Astrocyte of the cerebellum (primary cell): ENCODE measurements at regions not wholly inside any gene's neighbourhood (a gene's known extent, or its start where the extent isn't known, plus 50 kb on each side); places are given as distances from the start of the nearest gene placed in this dataset.

Experiments
- DNase-seq: peaks from one replicate; pipeline ENCODE4 v3.0.0-alpha.2; 2011; ENCODE audit warnings: low read depth
- H3K4me3 ChIP-seq: 2 replicates; pipeline ENCODE4 v1.5.1; 2011; ENCODE audit warnings: mild to moderate bottlenecking, low read depth, low read length, moderate library complexity
- in situ Hi-C: cut with HindIII; loops from 2 replicates; pipeline ENCODE4 v1.10.0; 2017; ENCODE audit warnings: low sequenced_read_pairs
- TF ChIP-seq, protein P1 (sequence below): IDR thresholded peaks from 2 replicates; pipeline ENCODE4 v1.5.1; 2012; ENCODE audit warnings: low read length, low read depth, moderate library complexity, mild to moderate bottlenecking; ENCODE audit errors: missing control alignments

- TF ChIP-seq, protein P1, sequence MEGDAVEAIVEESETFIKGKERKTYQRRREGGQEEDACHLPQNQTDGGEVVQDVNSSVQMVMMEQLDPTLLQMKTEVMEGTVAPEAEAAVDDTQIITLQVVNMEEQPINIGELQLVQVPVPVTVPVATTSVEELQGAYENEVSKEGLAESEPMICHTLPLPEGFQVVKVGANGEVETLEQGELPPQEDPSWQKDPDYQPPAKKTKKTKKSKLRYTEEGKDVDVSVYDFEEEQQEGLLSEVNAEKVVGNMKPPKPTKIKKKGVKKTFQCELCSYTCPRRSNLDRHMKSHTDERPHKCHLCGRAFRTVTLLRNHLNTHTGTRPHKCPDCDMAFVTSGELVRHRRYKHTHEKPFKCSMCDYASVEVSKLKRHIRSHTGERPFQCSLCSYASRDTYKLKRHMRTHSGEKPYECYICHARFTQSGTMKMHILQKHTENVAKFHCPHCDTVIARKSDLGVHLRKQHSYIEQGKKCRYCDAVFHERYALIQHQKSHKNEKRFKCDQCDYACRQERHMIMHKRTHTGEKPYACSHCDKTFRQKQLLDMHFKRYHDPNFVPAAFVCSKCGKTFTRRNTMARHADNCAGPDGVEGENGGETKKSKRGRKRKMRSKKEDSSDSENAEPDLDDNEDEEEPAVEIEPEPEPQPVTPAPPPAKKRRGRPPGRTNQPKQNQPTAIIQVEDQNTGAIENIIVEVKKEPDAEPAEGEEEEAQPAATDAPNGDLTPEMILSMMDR: no peak
- no peak overlapping the region for H3K4me3 ChIP-seq
- in situ Hi-C loops: no loop called here
- no peak for DNase-seq
Observed at GRCh38 chr21:20874202-20874601, 124.0 kb upstream of the NCAM2 start.

DNA sequence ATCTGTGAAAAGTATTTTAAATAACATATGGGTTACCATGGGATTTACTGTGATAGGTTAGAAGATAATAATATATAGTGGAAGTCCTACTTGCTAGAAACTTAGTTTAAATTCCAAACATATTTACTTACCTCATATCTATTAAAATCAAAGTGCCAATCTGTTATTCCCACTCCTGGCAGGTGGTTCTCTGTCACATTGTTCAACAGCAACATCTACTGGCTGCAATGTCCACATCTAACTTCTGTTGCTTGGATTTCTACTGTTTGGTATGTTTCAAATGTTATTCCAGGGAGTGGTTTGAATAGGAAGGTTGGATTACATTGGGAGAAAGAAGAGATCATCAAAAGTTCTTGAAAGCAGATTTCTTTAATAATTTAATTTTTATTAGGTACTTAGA lies 122.5 kb upstream of the NCAM2 start:
- TF ChIP-seq, protein P1: no peak
- H3K4me3 ChIP-seq: no peak overlapping the region
- in situ Hi-C loops: no loop called here
- DNase-seq: no peak

- TF ChIP-seq, protein P1: no peak
- in situ Hi-C loops: no loop called here
- H3K4me3 ChIP-seq: no peak overlapping the region
Observed at GRCh38 chr21:20877976-20878375, 120.2 kb upstream of the NCAM2 start.

GRCh38 chr21:20882462-20883407 lies 115.5 kb upstream of the NCAM2 start:
- TF ChIP-seq, protein P1: peak; percentile 61
- DNase-seq: peak; percentile 29
- in situ Hi-C loops: no loop called here
- H3K4me3 ChIP-seq: no peak overlapping the region

More at GRCh38 chr21:20877976-20878375, 120.2 kb upstream of the NCAM2 start:
- DNase-seq: no peak

GRCh38 chr21:20883408-20883800 lies 114.8 kb upstream of the NCAM2 start:
- TF ChIP-seq, protein P1: no peak
- in situ Hi-C loops: no loop called here
- H3K4me3 ChIP-seq: no peak overlapping the region
- no peak for DNase-seq

- in situ Hi-C loops: no loop called here
- no peak overlapping the region for H3K4me3 ChIP-seq
- TF ChIP-seq, protein P1: no peak
- no peak for DNase-seq
Observed at GRCh38 chr21:20902511-20902910, 95.7 kb upstream of the NCAM2 start.
